Neural cell (in vitro differentiated cells): ENCODE measurements at regions not wholly inside any gene's neighbourhood (a gene's known extent, or its start where the extent isn't known, plus 50 kb on each side); places are given as distances from the start of the nearest gene placed in this dataset.

Experiments
- H2AFZ ChIP-seq: fragments of 200-600, 300-800 bp; sonication (generic), shearing (Covaris generic); 2 replicates; pipeline ENCODE4 v1.6.0; 2014; ENCODE audit warnings: low read depth, mild to moderate bottlenecking, antibody characterized with exemption, low read length, moderate library complexity
- H3F3A ChIP-seq: fragments of 200-600 bp; shearing (Covaris generic); 2 replicates; pipeline ENCODE4 v1.6.1; 2016; ENCODE audit warnings: mild to moderate bottlenecking, moderate library complexity, mixed read lengths, antibody characterized with exemption, low read length; ENCODE audit not compliant: insufficient read depth, poor library complexity, severe bottlenecking
- H3K27ac ChIP-seq: fragments of 200-600, 300-800 bp; sonication (generic), shearing (Covaris generic); 2 replicates; pipeline ENCODE4 v1.5.1; 2014; ENCODE audit warnings: mild to moderate bottlenecking, low read length, moderate library complexity
- H3K27me3 ChIP-seq: fragments of 300-800, 200-600 bp; sonication (generic), shearing (Covaris generic); 2 replicates; pipeline ENCODE4 v1.6.0; 2014; ENCODE audit warnings: mild to moderate bottlenecking, low read depth, low read length, moderate library complexity; ENCODE audit not compliant: insufficient read depth
- H3K36me3 ChIP-seq: fragments of 300-800, 200-600 bp; sonication (generic), shearing (Covaris generic); 2 replicates; pipeline ENCODE4 v1.5.1; 2014; ENCODE audit warnings: mild to moderate bottlenecking, antibody characterized with exemption, low read length, moderate library complexity; ENCODE audit not compliant: insufficient read depth
- H3K4me2 ChIP-seq: fragments of 300-800, 200-600 bp; sonication (generic), shearing (Covaris generic); 2 replicates; pipeline ENCODE4 v1.6.0; 2014; ENCODE audit warnings: mild to moderate bottlenecking, low read length
- H3K4me3 ChIP-seq: fragments of 300-800, 200-600 bp; sonication (generic), shearing (Covaris generic); 2 replicates; pipeline ENCODE4 v1.5.1; 2014; ENCODE audit warnings: mild to moderate bottlenecking, low read length, moderate library complexity
- H3K79me2 ChIP-seq: fragments of 200-600 bp; shearing (Covaris generic); replicated peaks from 2 replicates; pipeline ENCODE4 v1.6.0; 2014; ENCODE audit warnings: mild to moderate bottlenecking, low read length, moderate library complexity; ENCODE audit not compliant: insufficient read depth
- H3K9ac ChIP-seq: fragments of 300-800, 200-600 bp; sonication (generic), shearing (Covaris generic); 2 replicates; pipeline ENCODE4 v1.6.1; 2016; ENCODE audit warnings: mild to moderate bottlenecking, low read length, mixed read lengths
- H3K9me2 ChIP-seq: fragments of 200-600 bp; shearing (Covaris generic); 2 replicates; pipeline ENCODE4 v1.6.1; 2016; ENCODE audit warnings: mild to moderate bottlenecking, low read length, mixed read lengths; ENCODE audit not compliant: insufficient read depth
- H3K9me3 ChIP-seq: fragments of 200-600, 300-800 bp; sonication (generic), shearing (Covaris generic); 2 replicates; pipeline ENCODE4 v1.6.1; 2016; ENCODE audit warnings: mild to moderate bottlenecking, mixed run types, low read length, moderate library complexity, mixed read lengths
- H4K20me1 ChIP-seq: fragments of 200-600 bp; shearing (Covaris generic); 2 replicates; pipeline ENCODE4 v1.6.1; 2016; ENCODE audit warnings: mild to moderate bottlenecking, mixed run types; ENCODE audit not compliant: insufficient read depth
- CTCF ChIP-seq: fragments of 450-650 bp; IDR thresholded peaks from 2 replicates; pipeline ENCODE4 v1.5.1; 2014; ENCODE audit warnings: antibody characterized with exemption, mild to moderate bottlenecking, moderate library complexity; ENCODE audit not compliant: poor library complexity, severe bottlenecking
- EP300 ChIP-seq: fragments of 450-650 bp; conservative IDR thresholded peaks from 2 replicates; pipeline ENCODE4 v1.6.1; 2014; ENCODE audit warnings: antibody characterized with exemption, mild to moderate bottlenecking, moderate library complexity; ENCODE audit not compliant: poor library complexity, severe bottlenecking
- EZH2 ChIP-seq: fragments of 200-600, 300-800 bp; shearing (Covaris generic), sonication (generic); IDR thresholded peaks from 2 replicates; pipeline ENCODE4 v1.6.1; 2014; ENCODE audit warnings: antibody characterized with exemption, low read length, borderline replicate concordance, mild to moderate bottlenecking; ENCODE audit not compliant: insufficient read depth, poor library complexity, severe bottlenecking
- MXI1 ChIP-seq: fragments of 450-650 bp; conservative IDR thresholded peaks from 2 replicates; pipeline ENCODE4 v1.6.1; 2014; ENCODE audit warnings: antibody characterized with exemption, mild to moderate bottlenecking; ENCODE audit not compliant: poor library complexity, severe bottlenecking
- POLR2AphosphoS5 ChIP-seq: IDR thresholded peaks from 2 replicates; pipeline ENCODE4 v1.6.1; 2012
- RAD21 ChIP-seq: fragments of 450-650 bp; conservative IDR thresholded peaks from 2 replicates; pipeline ENCODE4 v1.6.1; 2014; ENCODE audit warnings: antibody characterized with exemption, mild to moderate bottlenecking, moderate library complexity
- SMC3 ChIP-seq: fragments of 450-650 bp; conservative IDR thresholded peaks from 2 replicates; pipeline ENCODE4 v1.6.1; 2014; ENCODE audit warnings: antibody characterized with exemption, mild to moderate bottlenecking, moderate library complexity; ENCODE audit not compliant: poor library complexity
- TAF1 ChIP-seq: IDR thresholded peaks from 2 replicates; pipeline ENCODE4 v1.6.1; 2012; ENCODE audit warnings: low read depth
- TF ChIP-seq, protein P1 (sequence below): IDR thresholded peaks from 2 replicates; pipeline ENCODE4 v1.6.1; 2012; ENCODE audit warnings: borderline replicate concordance

DNA sequence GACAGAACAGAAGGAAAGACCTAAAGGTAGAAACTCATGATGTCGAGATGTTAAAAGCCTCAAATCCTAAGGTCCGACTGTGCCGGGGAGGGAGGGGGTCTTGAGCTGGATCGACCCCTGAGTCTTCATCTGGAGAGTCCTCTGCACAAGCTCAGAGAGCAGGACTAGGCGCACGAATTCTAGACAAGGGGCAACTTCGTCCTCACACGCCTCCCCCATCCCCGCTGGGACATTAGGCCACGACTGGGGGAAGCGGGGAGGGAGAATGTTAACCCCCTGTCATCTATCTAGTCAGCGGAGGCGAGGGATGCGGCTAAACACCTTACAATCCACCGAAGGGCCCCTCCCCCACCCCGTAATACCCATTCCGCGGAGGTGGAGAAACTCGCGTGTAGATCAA is 94.7 kb downstream of the PRKAB2 start:
- no peak overlapping the region for H3K4me3 ChIP-seq
- H3K36me3 ChIP-seq = no peaks in the 10 kb centered on the region
- H3K9me2 ChIP-seq = no peaks in the 10 kb centered on the region
- no peak overlapping the region for H3K4me2 ChIP-seq
- no peak overlapping the region for H3K27ac ChIP-seq
- TF ChIP-seq TAF1 (no peak), POLR2AphosphoS5 (no peak), EZH2 (no peak), EP300 (no peak), CTCF (no peak), RAD21 (no peak), SMC3 (no peak), MXI1 (no peak)
- TF ChIP-seq, protein P1, sequence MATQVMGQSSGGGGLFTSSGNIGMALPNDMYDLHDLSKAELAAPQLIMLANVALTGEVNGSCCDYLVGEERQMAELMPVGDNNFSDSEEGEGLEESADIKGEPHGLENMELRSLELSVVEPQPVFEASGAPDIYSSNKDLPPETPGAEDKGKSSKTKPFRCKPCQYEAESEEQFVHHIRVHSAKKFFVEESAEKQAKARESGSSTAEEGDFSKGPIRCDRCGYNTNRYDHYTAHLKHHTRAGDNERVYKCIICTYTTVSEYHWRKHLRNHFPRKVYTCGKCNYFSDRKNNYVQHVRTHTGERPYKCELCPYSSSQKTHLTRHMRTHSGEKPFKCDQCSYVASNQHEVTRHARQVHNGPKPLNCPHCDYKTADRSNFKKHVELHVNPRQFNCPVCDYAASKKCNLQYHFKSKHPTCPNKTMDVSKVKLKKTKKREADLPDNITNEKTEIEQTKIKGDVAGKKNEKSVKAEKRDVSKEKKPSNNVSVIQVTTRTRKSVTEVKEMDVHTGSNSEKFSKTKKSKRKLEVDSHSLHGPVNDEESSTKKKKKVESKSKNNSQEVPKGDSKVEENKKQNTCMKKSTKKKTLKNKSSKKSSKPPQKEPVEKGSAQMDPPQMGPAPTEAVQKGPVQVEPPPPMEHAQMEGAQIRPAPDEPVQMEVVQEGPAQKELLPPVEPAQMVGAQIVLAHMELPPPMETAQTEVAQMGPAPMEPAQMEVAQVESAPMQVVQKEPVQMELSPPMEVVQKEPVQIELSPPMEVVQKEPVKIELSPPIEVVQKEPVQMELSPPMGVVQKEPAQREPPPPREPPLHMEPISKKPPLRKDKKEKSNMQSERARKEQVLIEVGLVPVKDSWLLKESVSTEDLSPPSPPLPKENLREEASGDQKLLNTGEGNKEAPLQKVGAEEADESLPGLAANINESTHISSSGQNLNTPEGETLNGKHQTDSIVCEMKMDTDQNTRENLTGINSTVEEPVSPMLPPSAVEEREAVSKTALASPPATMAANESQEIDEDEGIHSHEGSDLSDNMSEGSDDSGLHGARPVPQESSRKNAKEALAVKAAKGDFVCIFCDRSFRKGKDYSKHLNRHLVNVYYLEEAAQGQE = no peak
- peaks cover 22% of the 10 kb centered on the region for H3K9me3 ChIP-seq
- no peaks in the 10 kb centered on the region for H3K79me2 ChIP-seq
- no peak overlapping the region for H2AFZ ChIP-seq
- no peaks in the 10 kb centered on the region for H3F3A ChIP-seq
- no peak overlapping the region for H3K9ac ChIP-seq
- no peaks in the 10 kb centered on the region for H4K20me1 ChIP-seq
- peaks cover 100% of the 10 kb centered on the region for H3K27me3 ChIP-seq

- no peak overlapping the region for H3K27ac ChIP-seq
- H4K20me1 ChIP-seq = no peaks in the 10 kb centered on the region
- no peak overlapping the region for H3K9ac ChIP-seq
- no peaks in the 10 kb centered on the region for H3F3A ChIP-seq
- no peak overlapping the region for H3K4me2 ChIP-seq
- H3K79me2 ChIP-seq = no peaks in the 10 kb centered on the region
- peaks cover 25% of the 10 kb centered on the region for H3K9me3 ChIP-seq
- no peaks in the 10 kb centered on the region for H3K36me3 ChIP-seq
- H3K4me3 ChIP-seq = no peak overlapping the region
- no peak for TF ChIP-seq SMC3
- no peak for TF ChIP-seq CTCF
- TF ChIP-seq TAF1 = no peak
- TF ChIP-seq EZH2 = no peak
- no peak for TF ChIP-seq RAD21
- TF ChIP-seq, protein P1 = no peak
- no peak for TF ChIP-seq EP300
- TF ChIP-seq POLR2AphosphoS5 = no peak
- no peak for TF ChIP-seq MXI1
- no peak overlapping the region for H2AFZ ChIP-seq
- peaks cover 100% of the 10 kb centered on the region for H3K27me3 ChIP-seq
- no peaks in the 10 kb centered on the region for H3K9me2 ChIP-seq
Observed at GRCh38 chr1:147077081-147077480, 95.2 kb downstream of the PRKAB2 start.
